Upper lobe of left lung (tissue), 4 donors: ENCODE measurements at regions not wholly inside any gene's neighbourhood (a gene's known extent, or its start where the extent isn't known, plus 50 kb on each side); places are given as distances from the start of the nearest gene placed in this dataset.

Experiments used
- CTCF ChIP-seq, 6 experiments: fragments of 450-650 bp in 4 of 6; fragments of 200-600 bp in 2 of 6; sonication (generic) in 2 of 6; IDR thresholded peaks; one replicate each; pipeline ENCODE4 v1.5.1; 2016 to 2019; ENCODE audit warnings: antibody characterized with exemption in 6 of 6
- EP300 ChIP-seq, 4 donors: sonication (generic); formaldehyde crosslinking; IDR thresholded peaks; one replicate each; pipeline ENCODE4 v1.5.1; 2017; ENCODE audit warnings: antibody characterized with exemption in 4 of 4, control low read depth in 2 of 4
- POLR2A ChIP-seq, 4 donors: fragments of 450-650 bp; IDR thresholded peaks; one replicate each; pipeline ENCODE4 v1.5.1; 2016 to 2017; ENCODE audit warnings: antibody characterized with exemption in 4 of 4, mild to moderate bottlenecking in 2 of 4
- POLR2AphosphoS5 ChIP-seq, 2 donors: sonication (generic); formaldehyde crosslinking; IDR thresholded peaks; one replicate each; pipeline ENCODE4 v1.5.1; 2017; ENCODE audit warnings: antibody characterized with exemption in 2 of 2

- TF ChIP-seq POLR2AphosphoS5 (IDR thresholded peaks at IDR 0.05): no peak
- TF ChIP-seq CTCF (IDR thresholded peaks at IDR 0.05): no peak
- no peak for TF ChIP-seq POLR2A (IDR thresholded peaks at IDR 0.05)
- TF ChIP-seq EP300 (IDR thresholded peaks at IDR 0.05): no peak
These were observed 462.7 kb downstream of the PLOD2 start for GRCh38 chr3:145698250-145698649.
